H1 (cell line): ENCODE measurements at regions not wholly inside any gene's neighbourhood (a gene's known extent, or its start where the extent isn't known, plus 50 kb on each side); places are given as distances from the start of the nearest gene placed in this dataset.

Experiments used
- CTCF ChIA-PET: fragments of 300-600 bp; sonication (Branson Sonifier 250); formaldehyde crosslinking; loops from one replicate; lab custom pipeline; 2021; ENCODE audit not compliant: partially characterized antibody; lab: Charles Lee
- POLR2A ChIA-PET: fragments of 300-600 bp; sonication (Branson Sonifier 250); formaldehyde crosslinking; loops from one replicate; lab custom pipeline; 2021; ENCODE audit warnings: inconsistent platforms; ENCODE audit not compliant: partially characterized antibody; lab: Charles Lee
- DNase-seq, 2 experiments: peaks; one replicate each; pipeline versions ENCODE4 v3.0.0 to v3.0.0-alpha.2; 2010 to 2022; ENCODE audit warnings: low spot score in 2 of 2, low read depth in 1 of 2, mixed read lengths in 1 of 2
- FAIRE-seq: peaks from 2 replicates; lab custom pipeline; 2011; peaks lifted over from hg19 to GRCh38; lab: Jason Lieb, UNC
- H2AFZ ChIP-seq: 2 replicates; pipeline ENCODE4 v1.8.1; 2012; ENCODE audit warnings: low read length, inconsistent platforms
- H2AK5ac ChIP-seq: 2 replicates; pipeline ENCODE4 v1.6.1; 2013; ENCODE audit warnings: low read depth, low read length
- H2BK120ac ChIP-seq: replicated peaks from 2 replicates; pipeline ENCODE3; 2013; ENCODE audit warnings: low read depth, low read length, inconsistent platforms
- H2BK12ac ChIP-seq: 2 replicates; pipeline ENCODE4 v1.6.1; 2013; ENCODE audit warnings: low read depth, low read length
- H2BK15ac ChIP-seq: 2 replicates; pipeline ENCODE4 v1.6.1; 2013; ENCODE audit warnings: low read length
- H2BK20ac ChIP-seq: 2 replicates; pipeline ENCODE4 v1.6.1; 2013; ENCODE audit warnings: low read length
- H2BK5ac ChIP-seq: 2 replicates; pipeline ENCODE4 v1.6.1; 2013; ENCODE audit warnings: low read depth, low read length
- H3K14ac ChIP-seq: 2 replicates; pipeline ENCODE4 v1.6.1; 2013; ENCODE audit warnings: inconsistent platforms; ENCODE audit not compliant: insufficient read length
- H3K18ac ChIP-seq: 2 replicates; pipeline ENCODE4 v1.6.1; 2013; ENCODE audit warnings: low read length; ENCODE audit errors: extremely low read depth
- H3K23ac ChIP-seq: 2 replicates; pipeline ENCODE4 v1.6.1; 2013; ENCODE audit warnings: inconsistent platforms; ENCODE audit not compliant: insufficient read length
- H3K23me2 ChIP-seq: 2 replicates; pipeline ENCODE4 v1.6.1; 2013; ENCODE audit warnings: low read depth, low read length
- H3K27ac ChIP-seq: 2 replicates; pipeline ENCODE4 v1.6.1; 2011; ENCODE audit warnings: low read depth, low read length, inconsistent platforms
- H3K27me3 ChIP-seq, 4 experiments: replicated peaks in 1 of 4; 1 replicate in 1 of 4; 2 replicates in 3 of 4; pipeline versions ENCODE4 v1.6.1 to v1.8.1; 2011 to 2013; ENCODE audit warnings: low read length in 3 of 4, mild to moderate bottlenecking in 3 of 4, inconsistent platforms in 2 of 4, mixed read lengths in 2 of 4, moderate library complexity in 1 of 4; ENCODE audit not compliant: control insufficient read depth in 3 of 4, insufficient read depth in 3 of 4; ENCODE audit errors: extremely low read depth in 1 of 4
- H3K36me3 ChIP-seq, 4 experiments: 2 replicates each; pipeline versions ENCODE4 v1.6.1 to v1.8.1; 2011 to 2013; ENCODE audit warnings: mild to moderate bottlenecking in 4 of 4, low read length in 3 of 4, moderate library complexity in 2 of 4, control low read depth in 1 of 4, inconsistent platforms in 1 of 4; ENCODE audit not compliant: insufficient read depth in 4 of 4, control insufficient read depth in 2 of 4
- H3K4ac ChIP-seq: replicated peaks from 2 replicates; pipeline ENCODE3; 2013; ENCODE audit warnings: low read length, low read depth, mixed read lengths, inconsistent platforms; ENCODE audit not compliant: insufficient read length
- H3K4me1 ChIP-seq, 4 experiments: replicated peaks in 1 of 4; 1 replicate in 1 of 4; 2 replicates in 3 of 4; pipeline versions ENCODE4 v1.6.1 to v1.8.1; 2011 to 2013; ENCODE audit warnings: low read length in 3 of 4, inconsistent platforms in 2 of 4, mixed read lengths in 1 of 4; ENCODE audit not compliant: insufficient read depth in 4 of 4, control insufficient read depth in 3 of 4
- H3K4me2 ChIP-seq, 2 experiments: 2 replicates each; pipeline versions ENCODE4 v1.6.1 to v1.8.1; 2011 to 2013; ENCODE audit warnings: low read depth in 2 of 2, low read length in 2 of 2, control low read depth in 1 of 2, inconsistent platforms in 1 of 2, mild to moderate bottlenecking in 1 of 2; ENCODE audit not compliant: insufficient read depth in 1 of 2
- H3K4me3 ChIP-seq, 4 experiments: fragments of 200-600, 300-600 bp in 1 of 4; sonication (generic), shearing (Covaris generic), sonication (Bioruptor Twin) in 1 of 4; 2 replicates each; pipeline versions ENCODE4 v1.5.1 to v1.8.1; 2011 to 2016; ENCODE audit warnings: low read length in 4 of 4, low read depth in 3 of 4, control low read depth in 2 of 4, inconsistent platforms in 2 of 4, mild to moderate bottlenecking in 2 of 4, mixed read lengths in 1 of 4, moderate library complexity in 1 of 4; ENCODE audit not compliant: insufficient read depth in 2 of 4; ENCODE audit errors: extremely low read depth in 1 of 4
- H3K56ac ChIP-seq: replicated peaks from 2 replicates; pipeline ENCODE3; 2013; ENCODE audit warnings: low read depth, mild to moderate bottlenecking, mixed read lengths, low read length, inconsistent platforms; ENCODE audit not compliant: insufficient read length
- H3K79me1 ChIP-seq: 2 replicates; pipeline ENCODE4 v1.6.1; 2013; ENCODE audit warnings: low read depth, low read length, control low read depth
- H3K79me2 ChIP-seq, 2 experiments: 2 replicates each; pipeline versions ENCODE4 v1.6.1 to v1.8.1; 2012 to 2013; ENCODE audit warnings: low read length in 2 of 2, mild to moderate bottlenecking in 2 of 2, inconsistent platforms in 1 of 2; ENCODE audit not compliant: insufficient read depth in 2 of 2, control insufficient read depth in 1 of 2
- H3K9ac ChIP-seq, 4 experiments: replicated peaks in 1 of 4; 1 replicate in 1 of 4; 2 replicates in 3 of 4; pipeline versions ENCODE4 v1.6.1 to v1.8.1; 2011 to 2013; ENCODE audit warnings: low read depth in 3 of 4, low read length in 3 of 4, control low read depth in 2 of 4, mild to moderate bottlenecking in 2 of 4, moderate library complexity in 2 of 4, inconsistent platforms in 1 of 4; ENCODE audit errors: extremely low read depth in 1 of 4
- H3K9me3 ChIP-seq, 2 experiments: 2 replicates each; pipeline versions ENCODE4 v1.6.1 to v1.8.1; 2012 to 2013; ENCODE audit warnings: mild to moderate bottlenecking in 2 of 2, moderate library complexity in 2 of 2, control low read depth in 1 of 2, inconsistent platforms in 1 of 2, low read depth in 1 of 2, low read length in 1 of 2, mixed read lengths in 1 of 2; ENCODE audit not compliant: insufficient read depth in 2 of 2
- H4K20me1 ChIP-seq, 2 experiments: replicated peaks in 1 of 2; 2 replicates each; pipeline versions ENCODE3 to v1.8.1; 2011 to 2013; ENCODE audit warnings: inconsistent platforms in 2 of 2, low read length in 2 of 2, mild to moderate bottlenecking in 1 of 2; ENCODE audit not compliant: insufficient read depth in 2 of 2, control insufficient read depth in 1 of 2
- H4K5ac ChIP-seq: 2 replicates; pipeline ENCODE4 v1.6.1; 2013; ENCODE audit warnings: low read length, low read depth, mixed read lengths, inconsistent platforms; ENCODE audit not compliant: insufficient read length
- H4K8ac ChIP-seq: 2 replicates; pipeline ENCODE4 v1.8.0; 2013; ENCODE audit warnings: mild to moderate bottlenecking, moderate library complexity, low read length, inconsistent platforms; ENCODE audit not compliant: insufficient read depth; ENCODE audit errors: extremely low read depth
- H4K91ac ChIP-seq: replicated peaks from 2 replicates; pipeline ENCODE3; 2013; ENCODE audit warnings: low read length, mixed read lengths, inconsistent platforms; ENCODE audit not compliant: insufficient read length
- BCL11A ChIP-seq, 2 experiments: IDR thresholded peaks; one replicate each; pipeline ENCODE4 v1.6.1; 2011; ENCODE audit warnings: low read depth in 2 of 2, low read length in 2 of 2, mild to moderate bottlenecking in 2 of 2
- CBX8 ChIP-seq: fragments of 300-800, 300-1000 bp; sonication (generic); IDR thresholded peaks from 2 replicates; pipeline ENCODE4 v1.7.1; 2016; ENCODE audit warnings: low read depth, low read length, borderline replicate concordance
- CHD1 ChIP-seq: IDR thresholded peaks from 2 replicates; pipeline ENCODE4 v1.6.1; 2012; ENCODE audit warnings: low read depth, low read length, improper control_type of control experiment
- JUN ChIP-seq: IDR thresholded peaks from 2 replicates; pipeline ENCODE4 v1.6.1; 2011; ENCODE audit warnings: low read depth, mild to moderate bottlenecking, improper control_type of control experiment, low read length
- RAD21 ChIP-seq, 2 experiments: IDR thresholded peaks in 1 of 2; conservative IDR thresholded peaks in 1 of 2; 2 replicates each; pipeline ENCODE4 v1.6.1; 2011; ENCODE audit warnings: low read depth in 2 of 2, low read length in 2 of 2, improper control_type of control experiment in 1 of 2, inconsistent platforms in 1 of 2, mild to moderate bottlenecking in 1 of 2, moderate library complexity in 1 of 2
- RNF2 ChIP-seq: fragments of 200-900, 300-1000 bp; sonication (generic); IDR thresholded peaks from 2 replicates; pipeline ENCODE4 v1.7.1; 2016; ENCODE audit warnings: borderline replicate concordance, low read depth, mild to moderate bottlenecking, antibody characterized with exemption, low read length; ENCODE audit not compliant: poor library complexity, severe bottlenecking; ENCODE audit errors: missing control alignments
- RXRA ChIP-seq: IDR thresholded peaks from 2 replicates; pipeline ENCODE4 v1.6.1; 2011; ENCODE audit warnings: low read depth, mild to moderate bottlenecking, low read length, moderate library complexity; ENCODE audit not compliant: insufficient read depth
- YY1 ChIP-seq: IDR thresholded peaks from 2 replicates; pipeline ENCODE4 v1.6.1; 2011; ENCODE audit warnings: low read depth, mild to moderate bottlenecking, low read length
- ZNF274 ChIP-seq: IDR thresholded peaks from 2 replicates; pipeline ENCODE4 v1.7.0; 2012; ENCODE audit warnings: low read length, borderline replicate concordance; ENCODE audit errors: extremely low read depth
- TF ChIP-seq, protein P1 (sequence below): IDR thresholded peaks from 2 replicates; pipeline ENCODE4 v1.6.1; 2011; ENCODE audit warnings: low read length, improper control_type of control experiment

DNA sequence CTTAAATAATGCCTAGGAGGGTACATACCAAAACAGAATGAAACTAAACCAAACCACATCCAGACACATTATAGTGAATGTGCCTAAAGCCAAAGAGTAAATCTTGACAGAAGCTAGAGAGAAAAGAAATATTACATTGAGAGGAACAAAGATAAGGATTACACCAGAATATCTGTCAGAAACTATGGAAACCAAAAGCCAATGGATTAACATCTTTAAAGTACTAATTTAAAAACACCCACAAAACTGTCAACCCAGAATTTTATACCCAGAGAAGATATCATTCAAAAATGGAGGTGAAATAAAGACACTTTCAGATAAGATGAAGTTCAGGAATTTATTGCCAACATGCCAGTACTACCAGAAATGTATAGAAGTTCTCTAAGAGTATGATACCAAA lies 198.5 kb upstream of the ZEB2 start:
- Histone ChIP-seq H3K27me3 (no peaks in the 10 kb centered on the region), H3K4me3 (no peak overlapping the region), H3K9ac (no peak overlapping the region), H2BK120ac (no peak overlapping the region), H3K36me3 (no peaks in the 10 kb centered on the region; a peak in 1 of 8 replicates), H3K4ac (no peak overlapping the region), H3K4me1 (peaks cover 0 to 2% (median 0%) of the 10 kb centered on the region in 4 experiments; a peak in 1 of 7 replicates), H3K79me1 (no peaks in the 10 kb centered on the region), H2AK5ac (no peak overlapping the region), H3K56ac (no peak overlapping the region), H2BK12ac (no peak overlapping the region), H3K14ac (no peak overlapping the region), H3K4me2 (no peak overlapping the region), H3K18ac (no peak overlapping the region), H2BK15ac (no peak overlapping the region), H3K9me3 (peaks cover 0 to 6% of the 10 kb centered on the region in 2 experiments; a peak in 1 of 4 replicates), H3K27ac (no peak overlapping the region), H4K91ac (no peak overlapping the region), H3K79me2 (no peaks in the 10 kb centered on the region), H3K23me2 (no peaks in the 10 kb centered on the region), H2BK20ac (no peak overlapping the region), H4K8ac (no peak overlapping the region), H2AFZ (no peak overlapping the region), H3K23ac (no peak overlapping the region), H2BK5ac (no peak overlapping the region), H4K20me1 (no peaks in the 10 kb centered on the region), H4K5ac (no peak overlapping the region)
- TF ChIP-seq RXRA: no peak
- TF ChIP-seq BCL11A (IDR thresholded peaks at IDR 0.05; ENCODE audit: low read depth in 2 of 2, low read length in 2 of 2): no peak
- no peak for TF ChIP-seq CBX8
- TF ChIP-seq CHD1: no peak
- no peak for TF ChIP-seq YY1
- no peak for TF ChIP-seq ZNF274
- no peak for TF ChIP-seq RNF2
- TF ChIP-seq, protein P1, sequence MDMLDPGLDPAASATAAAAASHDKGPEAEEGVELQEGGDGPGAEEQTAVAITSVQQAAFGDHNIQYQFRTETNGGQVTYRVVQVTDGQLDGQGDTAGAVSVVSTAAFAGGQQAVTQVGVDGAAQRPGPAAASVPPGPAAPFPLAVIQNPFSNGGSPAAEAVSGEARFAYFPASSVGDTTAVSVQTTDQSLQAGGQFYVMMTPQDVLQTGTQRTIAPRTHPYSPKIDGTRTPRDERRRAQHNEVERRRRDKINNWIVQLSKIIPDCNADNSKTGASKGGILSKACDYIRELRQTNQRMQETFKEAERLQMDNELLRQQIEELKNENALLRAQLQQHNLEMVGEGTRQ: no peak
- no peak for TF ChIP-seq JUN
- no peak for TF ChIP-seq RAD21 (IDR thresholded peaks at IDR 0.05 in 1 of 2, conservative IDR thresholded peaks at IDR 0.05 in 1 of 2; ENCODE audit: low read depth in 2 of 2, low read length in 2 of 2)
- CTCF ChIA-PET: no interaction called here
- POLR2A ChIA-PET: no interaction called here
- no peak for FAIRE-seq
- no peak for DNase-seq
